Adrenal gland (tissue), 9 donors: ENCODE measurements at regions not wholly inside any gene's neighbourhood (a gene's known extent, or its start where the extent isn't known, plus 50 kb on each side); places are given as distances from the start of the nearest gene placed in this dataset.

Source experiments
- DNase-seq, 7 donors: peaks; one replicate each; pipeline ENCODE4 v3.0.0-alpha.2; 2019 to 2020
- H3K27ac ChIP-seq, 5 donors: fragments of 200-600 bp; sonication (generic) in 4 of 5; 1 replicate in 3 of 5; 2 replicates in 2 of 5; pipeline versions ENCODE4 v1.5.1 to v1.8.0; 2016 to 2020; ENCODE audit warnings: mild to moderate bottlenecking in 1 of 5
- H3K27me3 ChIP-seq: fragments of 200-600 bp; 2 replicates; pipeline ENCODE4 v1.8.0; 2021
- H3K36me3 ChIP-seq, 2 donors: fragments of 200-600 bp; replicated peaks in 1 of 2; 1 replicate in 1 of 2; 2 replicates in 1 of 2; pipeline versions ENCODE4 v1.5.1 to v1.8.0; 2018 to 2022
- H3K4me1 ChIP-seq, 2 donors: fragments of 200-600 bp; replicated peaks in 1 of 2; 1 replicate in 1 of 2; 2 replicates in 1 of 2; pipeline versions ENCODE4 v1.5.1 to v1.8.0; 2018 to 2021
- H3K4me3 ChIP-seq, 4 donors: fragments of 200-600 bp; sonication (generic) in 3 of 4; one replicate each; pipeline ENCODE4 v1.5.1; 2016 to 2018
- H3K9me3 ChIP-seq, 3 donors: fragments of 200-600 bp; sonication (generic) in 1 of 3; replicated peaks in 1 of 3; 1 replicate in 2 of 3; 2 replicates in 1 of 3; pipeline versions ENCODE4 v1.5.1 to v1.8.0; 2016 to 2021
- CTCF ChIP-seq, 6 experiments: fragments of 450-650 bp in 4 of 6; fragments of 200-600 bp in 2 of 6; sonication (generic) in 1 of 6; IDR thresholded peaks; 1 replicate in 5 of 6; 2 replicates in 1 of 6; pipeline versions ENCODE4 v1.5.1 to v1.8.0; 2016 to 2021; ENCODE audit warnings: antibody characterized with exemption in 6 of 6, mild to moderate bottlenecking in 2 of 6, moderate library complexity in 1 of 6
- POLR2A ChIP-seq, 2 donors: fragments of 450-650 bp; IDR thresholded peaks; one replicate each; pipeline ENCODE4 v1.6.1; 2017; ENCODE audit warnings: antibody characterized with exemption in 2 of 2, mild to moderate bottlenecking in 2 of 2, moderate library complexity in 1 of 2
- WGBS, 4 donors: extraction: QIAGEN DNeasy Blood & Tissue Kit in 2 of 4; methylation state at CpG; one replicate each; pipeline versions ENCODE4 v1.1.5 to v1.1.7; 2013 to 2017; 5-methylcytosine and 5-hydroxymethylcytosine counted together
- intact Hi-C, 2 donors: fragments of 100-400 bp; cut with DNase I; formaldehyde crosslinking; loops; one replicate each; pipeline versions ENCODE4 v1.14.1 to v1.15.0; 2022 to 2023
- donor health status: healthy with polysubstance abuse.
- donor health status: Bipolar disorder and iron deficiency.
- donor health status: DM: yes; HTN: yes; CAD: no.
- donor health status: DM: no; HTN: no; CAD: no.
- donor health status: DM: no; HTN: no; CAD: no.

DNA sequence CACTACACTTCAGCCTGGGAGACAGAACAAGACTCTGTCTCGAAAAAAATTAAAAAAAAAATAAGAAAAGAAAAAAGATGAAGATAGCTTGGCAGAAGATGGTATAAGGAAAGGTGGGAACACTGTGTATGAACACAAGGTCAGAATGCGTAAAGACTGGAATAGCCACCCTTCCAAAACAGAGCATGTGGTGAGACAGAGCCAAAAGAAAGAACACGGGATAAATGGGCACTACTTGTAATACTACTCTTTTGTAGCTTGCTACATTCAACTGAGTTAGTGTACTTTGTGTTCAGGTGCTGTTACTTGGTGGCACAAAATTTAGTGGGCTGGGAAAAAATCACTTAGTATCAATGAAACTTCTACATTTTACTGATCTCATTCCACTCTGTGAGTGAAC, 628.6 kb upstream of the KIRREL3 start:
- H3K27ac ChIP-seq = no peak overlapping the region
- intact Hi-C loops = no loop called here
- H3K9me3 ChIP-seq = no peaks in the 10 kb centered on the region
- DNase-seq = no peak
- no peak overlapping the region for H3K4me3 ChIP-seq
- WGBS, 4 donors = 77 to 88% (median 80%) methylated on average over 3 of the region's 3 CpGs
- no peak for TF ChIP-seq POLR2A (IDR thresholded peaks at IDR 0.05)
- no peak for TF ChIP-seq CTCF (IDR thresholded peaks at IDR 0.05)
- H3K36me3 ChIP-seq = no peaks in the 10 kb centered on the region
- H3K27me3 ChIP-seq = no peaks in the 10 kb centered on the region
- H3K4me1 ChIP-seq = no peaks in the 10 kb centered on the region

DNA sequence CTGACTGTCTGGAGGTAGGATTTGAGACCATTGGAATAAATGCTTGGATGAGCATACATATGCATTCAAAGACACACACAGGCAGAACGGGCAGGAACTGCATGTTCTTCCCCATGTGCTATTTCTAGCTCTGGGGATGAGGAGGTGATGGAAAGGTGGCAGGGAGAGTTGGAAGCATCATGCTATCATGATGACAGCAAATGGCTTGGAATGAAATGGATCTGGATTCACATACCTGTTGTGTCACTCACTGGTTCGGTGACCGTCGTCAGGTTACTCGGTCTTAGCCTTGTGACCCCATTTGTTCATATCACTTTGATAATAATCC, 627.9 kb upstream of the KIRREL3 start:
- no peaks in the 10 kb centered on the region for H3K4me1 ChIP-seq
- intact Hi-C loops = no loop called here
- no peak for DNase-seq
- 83 to 90% (median 86%) methylated on average over 5 of the region's 5 CpGs for WGBS, 4 donors
- H3K4me3 ChIP-seq = no peak overlapping the region
- TF ChIP-seq POLR2A (IDR thresholded peaks at IDR 0.05) (no peak), CTCF (IDR thresholded peaks at IDR 0.05) (no peak)
- no peaks in the 10 kb centered on the region for H3K36me3 ChIP-seq
- no peaks in the 10 kb centered on the region for H3K9me3 ChIP-seq
- H3K27ac ChIP-seq = no peak overlapping the region
- H3K27me3 ChIP-seq = no peaks in the 10 kb centered on the region

DNA sequence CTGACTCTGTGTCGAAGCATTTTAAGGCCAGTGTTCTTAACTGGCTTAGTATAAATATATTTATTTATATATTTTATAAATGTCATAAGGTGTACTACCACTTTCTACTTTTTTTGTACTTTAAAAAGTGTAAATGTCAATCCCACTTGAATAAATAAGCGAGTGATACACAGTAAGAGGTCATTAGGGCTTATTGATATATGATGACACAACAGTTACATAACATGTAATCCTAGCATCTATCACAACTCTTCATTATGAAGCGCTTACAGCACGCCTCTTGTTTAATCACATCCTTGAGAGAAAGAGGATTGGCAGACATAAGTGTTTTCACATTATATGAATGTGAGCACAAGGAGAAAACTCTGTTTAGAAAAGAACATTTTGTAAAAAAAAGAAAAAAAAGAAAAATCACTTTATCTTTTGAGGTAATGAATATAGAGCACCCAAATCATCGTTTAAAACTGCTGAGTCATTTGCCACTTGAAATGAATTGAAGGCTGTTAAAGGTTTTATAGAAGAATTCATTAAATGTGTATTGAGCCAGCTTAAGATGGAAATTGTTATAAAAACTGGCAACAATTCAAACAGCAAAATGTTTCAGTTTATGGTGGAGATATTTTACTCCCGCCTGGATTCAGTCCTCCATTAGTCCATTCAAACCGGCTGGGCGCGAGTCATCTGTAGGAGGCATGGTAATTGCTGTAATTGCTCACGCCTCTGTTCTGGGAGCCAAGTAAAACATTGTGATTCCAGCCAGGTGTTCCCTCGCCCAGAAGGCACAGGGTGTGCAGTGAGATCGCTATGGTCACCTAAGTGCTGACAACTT, 627.3 kb upstream of the KIRREL3 start:
- H3K36me3 ChIP-seq = no peaks in the 10 kb centered on the region
- intact Hi-C loops = no loop called here

GRCh38 chr11:127627204-127627603, 626.6 kb upstream of the KIRREL3 start:
- H3K27ac ChIP-seq = no peak overlapping the region
- 73 to 88% (median 78%) methylated on average over 1 of the region's 1 CpG for WGBS, 4 donors
- intact Hi-C loops = no loop called here
- H3K4me3 ChIP-seq = no peak overlapping the region
- TF ChIP-seq POLR2A (IDR thresholded peaks at IDR 0.05) (no peak), CTCF (IDR thresholded peaks at IDR 0.05) (no peak)
- no peaks in the 10 kb centered on the region for H3K27me3 ChIP-seq
- no peak for DNase-seq
- no peaks in the 10 kb centered on the region for H3K4me1 ChIP-seq
- H3K36me3 ChIP-seq = no peaks in the 10 kb centered on the region
- H3K9me3 ChIP-seq = no peaks in the 10 kb centered on the region

More for the DNA sequence above, 627.3 kb upstream of the KIRREL3 start:
- Histone ChIP-seq H3K9me3 (no peaks in the 10 kb centered on the region), H3K27ac (no peak overlapping the region), H3K27me3 (no peaks in the 10 kb centered on the region), H3K4me1 (no peaks in the 10 kb centered on the region), H3K4me3 (no peak overlapping the region)
- TF ChIP-seq POLR2A (IDR thresholded peaks at IDR 0.05) (no peak), CTCF (IDR thresholded peaks at IDR 0.05) (no peak)
- WGBS, 4 donors = 71 to 80% (median 77%) methylated on average over 12 of the region's 12 CpGs
- DNase-seq = peak in 1 of 7 donors; percentile 54
